Kidney epithelial cell (primary cell): ENCODE measurements at regions not wholly inside any gene's neighbourhood (a gene's known extent, or its start where the extent isn't known, plus 50 kb on each side); places are given as distances from the start of the nearest gene placed in this dataset.

ENCODE experiments used
- DNase-seq: peaks from one replicate; pipeline ENCODE4 v3.0.0-alpha.2; 2010; ENCODE audit warnings: low read depth
- H3K27me3 ChIP-seq: 2 replicates; pipeline ENCODE4 v1.6.0; 2011; ENCODE audit warnings: low read length; ENCODE audit not compliant: control insufficient read depth, insufficient read depth
- H3K36me3 ChIP-seq: 2 replicates; pipeline ENCODE4 v1.5.1; 2011; ENCODE audit warnings: low read length; ENCODE audit not compliant: control insufficient read depth, insufficient read depth
- H3K4me3 ChIP-seq: 2 replicates; pipeline ENCODE4 v1.5.1; 2011; ENCODE audit warnings: low read depth, mild to moderate bottlenecking, control low read depth, low read length
- CTCF ChIP-seq: IDR thresholded peaks from 2 replicates; pipeline ENCODE4 v1.5.1; 2011; ENCODE audit warnings: mild to moderate bottlenecking, moderate library complexity, low read length, control low read depth, inconsistent platforms; ENCODE audit not compliant: insufficient read depth, poor library complexity, severe bottlenecking

GRCh38 chr7:26951407-26951950 is 87.1 kb upstream of the SKAP2 start:
- no peaks in the 10 kb centered on the region for H3K36me3 ChIP-seq
- no peak overlapping the region for H3K4me3 ChIP-seq
- no peaks in the 10 kb centered on the region for H3K27me3 ChIP-seq
- no peak for TF ChIP-seq CTCF
- DNase-seq: no peak

- no peak for DNase-seq
- Histone ChIP-seq H3K27me3 (no peaks in the 10 kb centered on the region), H3K4me3 (no peak overlapping the region), H3K36me3 (no peaks in the 10 kb centered on the region)
- TF ChIP-seq CTCF: no peak
These were observed 86.5 kb upstream of the SKAP2 start for GRCh38 chr7:26950889-26951288.

- H3K27me3 ChIP-seq: no peaks in the 10 kb centered on the region
- no peak for DNase-seq
- H3K4me3 ChIP-seq: no peak overlapping the region
- no peak for TF ChIP-seq CTCF
- H3K36me3 ChIP-seq: no peaks in the 10 kb centered on the region
These were observed 84.9 kb upstream of the SKAP2 start for GRCh38 chr7:26949319-26949718.

- Histone ChIP-seq H3K27me3 (no peaks in the 10 kb centered on the region), H3K4me3 (no peak overlapping the region), H3K36me3 (no peaks in the 10 kb centered on the region)
- TF ChIP-seq CTCF: no peak
- no peak for DNase-seq
These were observed 84.3 kb upstream of the SKAP2 start for GRCh38 chr7:26948617-26949118.

GRCh38 chr7:26944501-26945358 is 80.3 kb upstream of the SKAP2 start:
- H3K36me3 ChIP-seq: no peaks in the 10 kb centered on the region
- no peak for TF ChIP-seq CTCF
- no peak overlapping the region for H3K4me3 ChIP-seq
- no peaks in the 10 kb centered on the region for H3K27me3 ChIP-seq
- DNase-seq: no peak
